Stimulated activated CD4-positive, alpha-beta T cell treated with anti-CD3 and anti-CD28 coated beads, Interleukin-4, amount 100 ng/mL, for 4 hours (primary cell): ENCODE measurements at regions not wholly inside any gene's neighbourhood (a gene's known extent, or its start where the extent isn't known, plus 50 kb on each side); places are given as distances from the start of the nearest gene placed in this dataset.
"Not testable (repeated sequence)": the region's sequence is repeated elsewhere in the genome, so short reads cannot be mapped to it uniquely, and the experiment has no call there.

Experiments used
- DNase-seq, 2 experiments: peaks; one replicate each; pipeline ENCODE4 v3.0.0-alpha.2; 2020

DNA sequence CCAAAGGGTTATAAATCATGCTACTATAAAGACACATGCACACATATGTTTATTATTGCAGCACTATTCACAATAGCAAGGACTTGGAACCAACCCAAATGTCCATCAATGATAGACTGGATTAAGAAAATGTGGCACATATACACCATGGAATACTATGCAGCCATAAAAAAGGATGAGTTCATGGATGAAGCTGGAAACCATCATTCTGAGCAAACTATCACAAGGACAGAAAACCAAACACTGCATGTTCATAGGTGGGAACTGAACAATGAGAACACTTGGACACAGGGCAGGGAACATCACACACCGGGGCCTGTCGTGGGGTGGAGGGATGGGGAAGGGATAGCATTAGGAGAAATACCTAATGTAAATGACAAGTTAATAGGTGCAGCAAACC lies 322.1 kb downstream of the RPLP1 start:
- not testable (repeated sequence) for DNase-seq

DNA sequence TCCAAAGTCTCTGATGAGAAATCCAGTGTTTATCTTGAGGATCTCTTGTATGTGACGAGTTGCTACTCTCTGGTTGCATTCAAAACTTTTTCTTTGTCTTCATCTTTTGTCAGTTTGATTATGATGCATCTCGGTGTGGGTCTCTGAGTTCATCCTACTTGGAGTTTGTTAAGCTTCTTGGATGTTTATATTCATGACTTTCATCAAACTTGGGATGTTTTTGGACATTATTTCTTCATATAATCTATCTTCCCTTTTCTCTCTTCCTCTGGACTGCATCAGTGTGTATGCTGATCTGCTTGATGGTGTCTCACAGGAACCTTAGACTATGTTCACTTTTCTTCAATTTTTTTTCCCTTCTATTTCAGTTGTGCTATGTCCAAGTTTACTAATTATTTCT lies 320.4 kb downstream of the TLE3 start:
- no peak for DNase-seq

DNA sequence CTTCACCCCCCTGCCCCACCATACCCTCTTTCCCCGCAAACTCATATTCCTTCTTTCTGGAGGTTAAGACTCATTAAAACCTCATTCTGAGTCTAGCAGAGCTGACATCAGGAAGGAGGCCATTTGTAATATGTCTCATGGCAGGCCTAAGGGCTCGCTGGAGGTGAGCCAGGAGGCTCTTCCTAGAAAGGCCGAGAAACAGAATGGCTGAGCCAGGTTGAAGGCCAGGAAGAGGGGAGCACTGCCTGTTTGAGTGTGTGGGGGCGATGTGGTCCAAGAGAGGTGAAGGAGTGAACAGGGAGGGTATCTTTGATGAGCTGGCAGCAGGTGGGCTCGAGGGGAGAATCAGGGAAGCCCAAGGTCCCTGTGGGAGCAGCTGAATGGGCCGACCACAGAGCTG lies 317.3 kb downstream of the TLE3 start:
- no peak for DNase-seq

DNA sequence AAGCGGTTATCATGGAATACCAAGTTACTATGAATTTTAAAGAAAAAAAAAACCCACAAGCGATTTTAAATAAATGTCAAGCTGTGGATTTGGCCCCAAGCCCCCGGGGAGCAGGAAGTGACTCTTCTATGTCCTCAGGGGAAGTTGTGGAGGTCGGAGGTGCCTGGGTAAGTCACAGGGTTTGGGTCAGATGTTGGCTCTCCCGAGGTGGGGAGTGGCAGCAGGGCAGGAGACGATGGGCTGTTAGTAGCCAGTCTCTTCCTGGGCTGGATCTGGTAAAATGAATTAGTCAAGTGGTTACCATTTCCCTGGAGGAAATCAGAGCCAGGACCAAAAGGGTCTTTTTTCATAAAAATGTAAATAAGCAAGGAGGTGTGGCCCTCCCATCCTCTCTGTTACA lies 316.7 kb downstream of the TLE3 start:
- DNase-seq = no peak

DNA sequence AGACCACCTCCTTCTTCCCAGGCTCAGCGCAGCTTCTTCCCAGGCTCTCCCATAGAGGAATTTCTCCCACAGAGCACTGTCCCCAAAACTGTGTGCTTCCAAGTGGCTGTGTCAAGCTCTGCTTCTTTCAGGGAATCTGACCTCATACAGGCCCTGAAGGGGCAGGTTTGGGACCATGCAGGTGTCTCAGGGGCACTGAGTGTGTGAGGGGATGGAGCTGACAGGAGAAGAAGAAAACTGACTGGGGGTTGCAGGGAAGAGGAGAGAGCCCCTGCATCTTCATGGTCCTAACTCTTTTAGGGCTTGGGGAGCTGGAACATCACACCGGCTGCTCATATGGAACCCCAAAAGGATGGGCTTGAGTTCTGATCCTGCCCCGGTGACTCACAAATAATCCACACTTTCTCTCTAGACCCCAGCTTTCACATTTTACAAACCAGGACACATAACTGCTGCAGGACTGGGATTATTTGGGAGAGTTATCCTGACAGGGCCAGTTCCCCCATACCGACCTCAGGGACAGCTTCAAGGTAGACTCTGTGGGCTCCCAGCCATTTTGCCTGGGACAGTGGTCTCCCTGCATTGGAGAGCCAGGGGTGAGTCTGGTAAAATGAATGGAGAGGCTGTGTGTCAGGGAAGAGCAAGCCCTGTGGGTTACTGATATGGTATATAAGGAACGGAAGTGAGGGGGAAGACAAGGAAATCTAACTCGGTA lies 316.1 kb downstream of the TLE3 start:
- no peak for DNase-seq

DNA sequence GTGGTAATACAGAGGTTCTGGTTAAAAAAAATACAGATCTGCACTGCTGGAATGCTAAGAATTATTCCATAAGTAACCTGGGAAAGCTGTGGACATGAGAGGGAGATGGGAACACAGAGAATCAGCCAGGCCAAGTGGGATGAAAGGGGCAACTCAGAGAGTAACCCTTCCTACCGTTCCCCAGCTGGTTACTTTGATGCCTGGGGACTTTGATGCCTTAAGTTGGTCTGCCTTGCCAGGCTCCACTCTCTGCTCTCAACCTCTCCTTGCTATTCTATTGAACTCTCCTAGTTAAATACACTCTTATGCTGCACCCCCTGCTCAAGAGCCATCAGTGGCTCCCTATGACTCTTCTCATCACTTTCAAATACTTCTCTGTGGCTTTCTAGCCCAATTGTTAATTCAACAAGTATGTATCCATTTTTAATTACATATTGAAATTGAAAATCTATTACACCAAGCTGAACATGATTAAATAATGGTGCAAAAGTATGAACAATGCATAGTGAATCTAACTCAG lies 315.5 kb downstream of the TLE3 start:
- DNase-seq = no peak

DNA sequence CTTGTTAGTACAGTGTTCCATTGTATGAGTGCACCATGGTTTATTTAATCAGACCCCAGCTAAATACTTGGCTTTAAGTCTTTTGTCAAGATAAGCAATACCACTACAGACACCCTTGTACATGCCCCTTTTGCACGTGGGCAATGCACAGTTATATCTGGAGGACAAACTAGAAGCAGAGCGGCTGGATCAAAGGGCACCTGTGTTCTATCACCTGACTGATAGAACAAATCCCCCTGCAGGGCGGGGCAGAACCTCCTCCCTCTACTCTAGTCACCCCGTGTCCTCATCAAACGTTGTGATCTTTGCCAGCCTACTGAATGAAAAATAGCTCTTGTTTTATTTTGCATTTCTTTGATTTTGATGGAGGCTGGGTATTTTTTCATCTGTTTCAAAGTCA lies 314.9 kb downstream of the TLE3 start:
- peak in 1 of 2 experiments; percentile 15 for DNase-seq

DNA sequence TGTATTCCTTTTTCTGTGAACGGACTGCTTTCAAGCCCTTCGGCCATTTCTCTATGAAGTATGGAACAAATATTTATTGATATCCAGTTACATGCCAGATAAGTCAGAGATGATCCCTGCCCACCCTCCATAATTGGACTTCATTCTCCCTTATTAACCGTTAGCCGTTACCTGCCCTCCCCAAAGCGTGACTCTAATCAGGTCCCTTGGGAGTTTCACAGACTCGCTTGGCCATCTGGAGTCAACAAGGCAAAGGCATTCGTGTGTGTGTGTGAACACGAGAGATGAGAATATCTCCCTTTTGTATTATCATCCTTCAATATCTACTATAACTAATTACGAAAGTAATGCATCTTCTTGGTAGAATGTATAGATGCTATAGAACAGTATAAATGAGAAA lies 314.5 kb downstream of the TLE3 start:
- DNase-seq = no peak

DNA sequence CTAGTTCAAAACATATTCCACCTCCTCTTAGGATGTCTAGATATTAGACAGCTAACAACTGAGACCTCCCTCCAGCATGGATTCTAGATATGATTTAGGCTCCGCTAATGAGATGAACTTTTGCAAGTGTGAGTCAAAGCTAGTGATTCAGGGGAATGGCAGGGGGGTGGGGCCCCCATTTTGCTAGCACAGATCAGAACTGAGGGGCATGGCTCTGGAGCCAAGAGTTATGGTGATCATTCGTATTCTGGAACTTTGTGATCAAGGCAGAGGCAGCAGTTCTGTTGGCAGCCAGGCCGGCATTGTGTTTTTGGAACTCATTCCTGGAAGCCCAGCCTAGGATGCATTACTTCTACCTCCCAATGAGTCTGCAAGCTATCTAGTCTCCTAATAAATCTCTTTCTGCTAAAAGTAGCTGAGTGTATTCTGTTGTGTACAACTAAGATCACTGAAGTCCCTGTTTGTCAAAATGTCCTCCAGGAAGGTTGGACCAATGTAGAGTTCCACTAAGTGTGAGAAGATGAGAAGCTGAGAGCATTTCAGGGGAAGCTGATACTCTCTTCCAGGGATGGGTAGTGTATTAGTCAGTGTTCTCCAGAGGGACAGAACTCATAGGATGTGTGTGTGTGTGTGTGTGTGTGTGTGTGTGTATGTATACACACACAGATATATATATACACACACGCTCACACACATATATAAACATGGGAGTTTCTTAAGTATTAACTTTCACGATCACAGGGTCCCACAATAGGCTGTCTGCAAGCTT lies 312.7 kb downstream of the TLE3 start:
- no peak for DNase-seq

DNA sequence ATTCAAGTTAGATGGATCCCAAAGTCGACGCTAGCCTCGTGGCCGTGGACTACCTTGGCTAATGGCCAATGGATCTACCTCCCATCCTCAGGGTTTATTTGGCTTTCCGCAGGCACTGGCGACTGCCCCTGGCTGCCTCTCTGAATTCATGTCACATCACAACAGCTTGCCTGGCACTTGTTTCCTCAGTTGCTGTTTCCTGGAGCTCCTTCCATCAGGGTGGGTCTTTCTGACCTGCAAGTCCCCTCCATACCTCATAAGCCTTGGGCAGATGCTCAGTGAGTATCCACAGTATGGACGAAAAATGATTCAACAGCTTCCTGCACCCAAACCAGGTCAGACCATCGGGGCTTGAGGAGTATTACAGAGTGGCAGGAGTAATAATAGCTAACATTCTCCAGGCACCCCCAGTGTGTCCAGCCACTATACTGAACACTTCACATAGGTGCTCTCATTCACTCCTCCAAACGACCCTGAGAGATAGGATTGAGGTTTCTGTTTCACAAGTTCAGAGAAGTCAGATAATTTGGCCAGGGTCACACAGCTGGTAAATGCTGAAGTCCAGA lies 311.5 kb downstream of the TLE3 start:
- DNase-seq = no peak

DNA sequence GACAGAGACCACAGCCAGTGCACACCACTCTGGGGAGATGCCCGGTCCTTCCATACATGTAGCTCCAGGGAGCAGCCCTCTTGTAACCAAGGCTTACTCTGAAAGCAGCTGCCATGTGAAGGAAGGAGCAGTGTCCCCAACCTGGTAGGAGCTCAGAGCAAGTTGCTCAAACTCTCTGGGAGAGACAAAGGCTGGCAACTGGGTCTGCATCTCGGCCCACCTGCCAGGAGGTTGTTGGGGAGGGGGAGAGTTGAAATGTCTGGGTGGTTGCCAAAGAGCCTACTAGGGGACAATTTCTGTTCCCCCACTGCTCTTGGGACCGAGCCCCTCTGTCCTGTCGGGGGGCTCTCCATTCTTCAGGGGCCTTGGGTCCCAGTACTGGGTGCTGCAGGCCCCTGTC lies 309.9 kb downstream of the TLE3 start:
- DNase-seq = no peak

DNA sequence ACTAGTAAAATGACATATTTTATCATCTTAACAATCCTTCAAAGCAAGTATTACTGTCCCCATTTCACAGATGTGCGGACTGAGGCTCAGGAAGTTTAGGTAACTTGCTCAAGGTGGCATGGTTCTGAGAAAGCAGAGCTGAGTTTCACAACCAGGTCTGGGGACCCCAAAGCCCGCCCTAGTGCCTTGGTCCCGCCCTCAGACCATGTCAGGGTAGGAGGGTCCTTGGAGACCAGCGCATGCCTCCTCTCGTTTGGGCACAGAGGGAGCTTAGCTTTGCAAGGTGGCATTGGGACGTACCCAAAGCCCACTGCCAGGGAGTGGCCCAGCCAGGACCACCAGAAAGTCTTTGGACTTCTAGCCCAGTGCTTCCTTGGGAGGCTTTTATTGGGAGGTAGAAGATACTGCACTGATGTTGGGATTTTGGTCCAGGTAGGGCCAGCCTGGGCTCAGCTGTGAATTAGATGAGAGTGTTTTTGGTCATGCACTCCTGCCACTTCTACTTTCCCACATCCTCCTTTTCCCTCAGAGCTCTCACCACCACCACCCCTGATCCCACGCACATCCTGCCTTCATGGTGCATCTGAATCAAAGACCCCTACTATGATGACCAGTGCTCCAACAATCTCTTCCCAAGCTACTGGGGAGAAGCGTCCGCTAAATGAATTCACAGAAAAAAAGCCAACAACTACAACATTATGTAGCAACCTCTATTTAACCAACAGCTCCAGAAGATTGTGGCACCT lies 307.9 kb downstream of the TLE3 start:
- no peak for DNase-seq

DNA sequence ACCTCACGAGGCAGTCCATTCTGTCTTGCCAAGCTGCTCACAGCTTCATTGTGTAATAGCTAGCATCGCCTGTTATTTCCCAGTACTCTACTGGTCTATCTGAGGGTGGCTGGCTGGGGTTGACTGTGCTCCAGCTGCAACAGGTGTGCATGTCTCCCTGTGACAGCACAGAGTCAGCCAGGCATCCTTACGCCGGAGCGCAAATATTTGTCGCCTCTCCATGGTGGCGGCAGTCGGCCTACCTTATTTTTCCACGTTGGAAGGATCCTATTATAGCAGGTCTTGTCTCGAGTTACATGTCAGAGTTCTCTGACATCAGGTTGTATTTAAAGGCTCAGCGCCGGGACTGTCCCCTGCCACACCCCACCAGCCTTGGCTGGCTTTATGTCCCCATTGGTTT lies 307.1 kb downstream of the TLE3 start:
- DNase-seq = no peak

DNA sequence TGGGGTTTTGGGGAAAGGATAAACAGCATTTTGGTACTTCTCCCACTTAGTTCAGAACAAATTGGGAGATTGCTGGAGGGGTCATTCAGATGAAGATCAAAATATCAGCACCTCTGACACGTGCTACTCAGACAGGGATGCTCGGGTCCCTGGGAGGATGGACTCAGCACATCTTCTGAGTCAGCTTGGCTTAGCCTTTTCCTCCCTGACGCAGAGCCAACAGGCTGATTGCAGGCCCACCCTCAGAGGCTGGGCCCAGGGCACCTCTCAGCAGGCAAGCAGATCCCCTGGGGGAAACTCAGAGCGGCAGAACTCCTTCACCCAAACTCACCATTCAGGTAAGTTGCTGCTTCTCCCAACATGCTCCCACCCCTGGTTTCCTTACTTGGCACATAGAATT lies 304.9 kb downstream of the TLE3 start:
- no peak for DNase-seq

DNA sequence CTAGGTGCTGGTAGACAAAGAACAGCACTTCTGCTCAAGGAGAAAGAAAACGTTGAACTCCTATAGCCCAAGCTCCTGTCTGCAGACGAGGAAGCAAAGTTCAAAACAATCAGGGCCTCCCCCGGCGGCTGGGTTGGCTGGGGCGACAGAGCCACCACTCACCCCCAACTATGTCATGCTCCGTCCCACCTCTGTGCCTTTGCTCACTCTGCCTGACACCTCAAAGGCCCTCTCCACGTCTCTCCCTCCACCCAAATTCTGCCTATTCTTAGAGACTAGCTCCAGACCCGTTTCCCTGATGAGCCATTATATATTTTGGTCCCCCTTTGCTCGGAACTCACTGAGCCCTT lies 304.3 kb downstream of the TLE3 start:
- DNase-seq = no peak

DNA sequence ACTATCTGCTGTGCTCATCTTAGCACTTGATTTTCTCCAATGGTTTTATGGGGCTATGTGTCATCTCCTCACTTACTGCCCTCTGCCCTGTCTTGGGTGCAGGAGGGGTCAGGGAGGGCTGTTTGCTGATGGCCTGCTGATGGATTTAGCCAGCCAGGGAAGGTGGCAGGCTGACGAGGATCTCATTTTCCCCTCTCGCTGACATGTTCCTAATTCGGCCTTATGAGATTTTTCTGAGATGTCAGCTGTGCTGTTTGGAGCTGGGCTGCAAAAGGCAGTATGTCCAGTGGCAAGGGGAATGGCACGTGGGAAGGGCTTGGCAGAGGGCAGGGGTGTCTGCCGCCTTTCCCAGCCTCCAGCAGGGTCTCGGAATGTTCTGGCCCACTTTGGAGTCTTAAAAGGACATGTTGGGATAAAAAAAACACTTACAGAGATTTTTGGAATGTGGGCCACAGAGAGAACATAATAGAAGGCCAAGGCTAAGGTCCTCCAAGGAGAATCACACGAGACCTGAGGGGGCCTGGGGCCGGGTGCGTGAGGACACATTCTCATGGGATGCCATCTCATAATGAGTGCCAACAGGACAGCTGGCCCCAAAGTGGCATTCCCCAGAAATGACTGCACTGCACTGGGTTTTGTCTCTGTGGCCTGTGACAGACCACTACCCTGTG lies 303.8 kb downstream of the TLE3 start:
- DNase-seq = no peak

DNA sequence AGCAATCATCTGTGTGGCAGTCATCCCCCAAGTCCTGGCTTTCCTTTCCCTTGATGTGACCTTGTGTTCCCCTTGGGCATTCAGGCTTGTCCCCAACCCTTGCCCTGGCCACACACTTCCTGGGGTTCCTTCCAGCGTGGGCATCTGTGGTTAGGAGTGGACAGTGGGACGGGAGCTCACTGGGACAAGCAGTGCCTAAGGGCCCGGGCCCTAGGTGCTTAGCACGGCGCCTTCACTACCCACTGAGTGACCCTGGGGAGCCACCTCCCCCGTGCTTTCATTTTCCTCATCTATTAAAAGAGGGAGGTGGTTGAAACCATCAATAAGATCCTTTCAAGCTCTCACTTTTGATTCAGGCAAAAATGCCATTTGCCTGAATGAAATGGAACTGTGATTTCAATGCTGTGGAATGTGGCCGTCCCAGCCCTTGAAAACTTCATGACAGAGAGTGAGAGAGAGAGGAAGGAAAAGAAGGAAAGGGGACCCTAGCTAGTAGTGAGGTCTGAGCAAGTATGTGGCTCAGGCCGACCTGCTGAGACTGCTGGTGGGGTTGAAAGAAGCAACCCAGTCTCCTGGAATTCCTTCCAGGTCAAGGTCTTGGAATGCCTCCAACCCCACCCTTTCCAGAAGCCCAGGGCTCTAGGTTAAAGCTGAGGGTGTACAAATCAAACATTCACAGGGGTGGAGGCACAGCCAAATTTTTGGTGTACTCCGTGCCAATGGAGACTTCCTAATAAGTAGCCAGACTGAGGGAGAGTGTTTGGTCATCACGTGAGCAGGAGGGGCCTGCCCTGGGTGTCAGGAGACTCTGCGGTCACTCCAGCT lies 302.9 kb downstream of the TLE3 start:
- DNase-seq = no peak

DNA sequence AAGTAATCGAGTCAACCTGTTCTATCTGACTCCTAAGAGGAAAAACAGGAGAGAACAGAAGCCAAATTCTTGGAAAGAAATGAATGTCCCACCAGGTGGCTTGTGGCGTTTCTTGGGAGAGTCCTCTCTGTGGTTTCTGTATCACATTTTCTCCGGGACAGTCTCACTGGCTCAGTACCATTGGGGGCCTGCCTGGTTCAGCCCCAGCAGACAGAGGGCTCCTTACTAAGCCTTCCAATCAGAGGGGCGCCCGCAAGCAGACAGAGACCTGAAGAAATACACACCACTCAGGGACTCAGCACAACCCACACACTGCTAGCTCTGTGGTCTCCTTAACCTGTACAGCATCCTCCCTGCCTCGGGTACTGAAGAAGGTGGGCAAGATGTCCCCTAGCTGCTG lies 302.1 kb downstream of the TLE3 start:
- DNase-seq = no peak

DNA sequence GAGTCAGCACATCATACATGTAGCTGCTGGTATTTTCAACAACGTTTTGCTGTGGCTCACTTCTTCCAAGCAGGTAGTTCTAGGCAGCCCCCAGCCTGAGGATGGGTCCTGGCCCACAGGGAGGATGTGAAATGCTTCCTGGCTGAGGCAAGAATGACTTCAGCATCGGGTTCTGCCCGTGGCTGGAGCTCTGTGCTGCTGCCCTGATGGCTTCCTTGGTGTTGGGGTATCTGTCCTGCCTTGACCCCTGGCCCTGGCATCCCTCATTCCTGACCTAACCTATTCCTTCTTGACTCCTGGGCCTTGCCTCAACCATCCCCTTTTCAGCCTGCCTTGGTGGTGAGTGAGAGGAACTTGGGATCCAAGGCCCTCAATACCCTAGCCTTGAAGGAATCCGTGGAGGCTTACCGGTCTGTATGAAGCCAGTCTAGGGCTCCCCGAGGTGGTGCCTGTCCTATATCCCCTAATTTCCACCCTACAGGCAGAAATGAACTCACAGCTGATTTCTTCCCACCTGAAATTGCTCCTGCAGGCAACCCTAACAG lies 300.6 kb downstream of the TLE3 start:
- no peak for DNase-seq

DNA sequence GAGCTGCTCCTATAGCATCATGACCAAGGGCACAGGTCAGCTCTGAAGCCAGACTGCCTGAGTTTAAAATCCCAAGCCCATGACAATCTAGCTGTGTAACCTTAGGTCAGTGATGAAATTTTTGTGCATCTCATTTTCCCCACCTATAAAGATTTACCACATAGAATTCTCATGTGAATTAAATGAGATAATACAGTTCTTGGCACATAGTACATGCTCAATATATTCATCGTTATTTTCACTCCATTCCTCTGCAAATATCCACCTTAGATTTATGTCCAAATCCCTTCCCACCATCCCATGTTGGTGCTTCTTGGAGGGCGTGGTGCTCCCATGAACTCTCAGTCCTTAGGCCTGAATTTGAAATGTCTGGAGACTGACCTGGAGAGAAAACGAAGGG lies 300.1 kb downstream of the TLE3 start:
- DNase-seq = no peak

DNA sequence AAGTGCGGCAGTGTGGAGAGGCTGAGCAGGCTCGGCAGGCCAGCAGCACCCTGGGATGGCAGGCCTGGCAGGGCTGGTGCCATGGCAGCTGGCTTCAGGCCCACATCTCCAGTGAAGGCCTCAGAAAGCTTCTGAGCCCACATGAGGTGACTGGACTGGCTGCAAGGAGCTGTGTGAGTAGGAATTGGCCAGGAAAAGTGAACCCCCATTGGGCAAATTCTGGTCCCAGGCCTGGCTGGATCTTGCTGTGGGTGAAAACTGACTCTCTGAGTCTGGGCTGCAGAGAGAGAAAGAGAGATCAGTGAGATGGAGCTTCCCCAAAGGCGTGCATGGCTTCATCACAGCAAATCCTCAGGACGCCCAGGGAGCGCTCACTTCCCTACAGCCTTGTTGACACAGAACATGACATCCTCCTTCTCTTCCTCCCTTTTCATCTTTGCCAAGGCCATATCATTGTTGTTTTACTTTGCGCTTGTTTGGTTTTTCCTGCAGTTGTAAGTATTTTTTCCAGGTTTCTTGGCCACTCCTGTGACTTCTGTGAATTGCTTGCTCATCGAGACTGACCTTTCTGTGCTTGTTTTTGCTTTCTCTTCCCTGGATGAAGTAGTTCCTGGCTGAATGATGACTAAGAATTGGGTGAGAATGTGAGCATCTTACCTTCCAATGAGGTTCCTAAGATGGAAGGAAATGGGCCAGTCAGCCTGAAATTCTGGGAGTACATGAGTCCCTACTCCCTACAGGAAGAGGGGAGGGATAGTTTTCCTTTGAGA lies 299.1 kb downstream of the TLE3 start:
- no peak for DNase-seq
